Esophagus muscularis mucosa (tissue), 3 donors: ENCODE measurements at regions not wholly inside any gene's neighbourhood (a gene's known extent, or its start where the extent isn't known, plus 50 kb on each side); places are given as distances from the start of the nearest gene placed in this dataset.

Experiments used
- CTCF ChIP-seq, 3 experiments: fragments of 200-600 bp in 2 of 3; fragments of 450-650 bp in 1 of 3; sonication (generic) in 2 of 3; IDR thresholded peaks; one replicate each; pipeline ENCODE4 v1.5.1; 2017 to 2019; ENCODE audit warnings: antibody characterized with exemption in 3 of 3, mild to moderate bottlenecking in 2 of 3, moderate library complexity in 1 of 3
- POLR2A ChIP-seq: fragments of 450-650 bp; IDR thresholded peaks from one replicate; pipeline ENCODE4 v1.6.1; 2017; ENCODE audit warnings: antibody characterized with exemption, moderate library complexity, mild to moderate bottlenecking, low read depth
- POLR2AphosphoS5 ChIP-seq, 2 donors: sonication (generic); formaldehyde crosslinking; IDR thresholded peaks; one replicate each; pipeline ENCODE4 v1.6.1; 2017; ENCODE audit warnings: antibody characterized with exemption in 2 of 2

DNA sequence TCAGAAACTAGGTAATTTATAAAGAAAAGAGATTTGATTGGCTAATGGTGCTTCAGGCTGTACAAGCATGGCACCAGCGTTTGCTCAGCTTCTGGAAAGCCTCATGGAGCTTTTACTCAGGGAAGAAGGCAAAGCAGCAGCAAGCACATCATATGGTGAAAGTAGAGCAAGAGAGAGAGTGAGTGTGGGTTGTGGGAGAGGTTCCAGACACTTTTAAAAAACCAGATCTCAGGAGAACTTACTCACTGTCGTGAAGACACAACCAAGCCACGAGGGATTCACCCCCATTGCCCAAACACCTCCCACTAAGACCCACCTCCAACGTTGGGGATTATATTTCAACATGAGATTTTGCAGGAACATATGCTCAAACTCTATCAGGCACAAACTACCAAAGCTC lies 554.6 kb upstream of the TNP1 start:
- TF ChIP-seq CTCF (IDR thresholded peaks at IDR 0.05) = no peak
- no peak for TF ChIP-seq POLR2A
- TF ChIP-seq POLR2AphosphoS5 (IDR thresholded peaks at IDR 0.05) = no peak
